ENCODE measurements at regions not wholly inside any gene's neighbourhood (a gene's known extent, or its start where the extent isn't known, plus 50 kb on each side); places are given as distances from the start of the nearest gene placed in this dataset.

GRCh38 chr9:13904311-13904710 lies 409.6 kb downstream of the NFIB start:
- no peaks in the 10 kb centered on the region for H3K36me3 Mint-ChIP-seq
- no peak overlapping the region for H3K4me3 Mint-ChIP-seq
- no peaks in the 10 kb centered on the region for H3K27me3 Mint-ChIP-seq
- no peak overlapping the region for H3K27ac Mint-ChIP-seq
- no peaks in the 10 kb centered on the region for H3K4me1 Mint-ChIP-seq (ENCODE audit: low read depth)
- peaks cover 13% of the 10 kb centered on the region for H3K9me3 Mint-ChIP-seq (ENCODE audit: low read depth)

GRCh38 chr9:13902286-13903066 lies 411.5 kb downstream of the NFIB start:
- H3K4me3 Mint-ChIP-seq = no peak overlapping the region
- H3K4me1 Mint-ChIP-seq (ENCODE audit: low read depth) = no peaks in the 10 kb centered on the region
- H3K27ac Mint-ChIP-seq = no peak overlapping the region
- H3K36me3 Mint-ChIP-seq = no peaks in the 10 kb centered on the region
- peaks cover 9% of the 10 kb centered on the region for H3K9me3 Mint-ChIP-seq (ENCODE audit: low read depth)
- H3K27me3 Mint-ChIP-seq = no peaks in the 10 kb centered on the region

- peaks cover 6% of the 10 kb centered on the region for H3K9me3 Mint-ChIP-seq (ENCODE audit: low read depth)
These were observed 412.8 kb downstream of the NFIB start for GRCh38 chr9:13901176-13901575.

GRCh38 chr9:13900449-13900848 lies 413.5 kb downstream of the NFIB start:
- H3K9me3 Mint-ChIP-seq (ENCODE audit: low read depth) = peaks cover 3% of the 10 kb centered on the region
- no peaks in the 10 kb centered on the region for H3K27me3 Mint-ChIP-seq

More at GRCh38 chr9:13901176-13901575, 412.8 kb downstream of the NFIB start:
- Mint-ChIP-seq H3K4me1 (ENCODE audit: low read depth) (no peaks in the 10 kb centered on the region), H3K27me3 (no peaks in the 10 kb centered on the region), H3K4me3 (no peak overlapping the region), H3K27ac (no peak overlapping the region), H3K36me3 (no peaks in the 10 kb centered on the region)

GRCh38 chr9:13899924-13900323 lies 414.0 kb downstream of the NFIB start:
- Mint-ChIP-seq H3K4me1 (ENCODE audit: low read depth) (no peaks in the 10 kb centered on the region), H3K9me3 (ENCODE audit: low read depth) (peaks cover 3% of the 10 kb centered on the region), H3K4me3 (no peak overlapping the region), H3K27me3 (no peaks in the 10 kb centered on the region), H3K36me3 (no peaks in the 10 kb centered on the region), H3K27ac (no peak overlapping the region)

More at GRCh38 chr9:13900449-13900848, 413.5 kb downstream of the NFIB start:
- no peaks in the 10 kb centered on the region for H3K36me3 Mint-ChIP-seq
- H3K4me1 Mint-ChIP-seq (ENCODE audit: low read depth) = no peaks in the 10 kb centered on the region
- no peak overlapping the region for H3K4me3 Mint-ChIP-seq
- H3K27ac Mint-ChIP-seq = no peak overlapping the region

- no peaks in the 10 kb centered on the region for H3K27me3 Mint-ChIP-seq
- H3K36me3 Mint-ChIP-seq = no peaks in the 10 kb centered on the region
- H3K9me3 Mint-ChIP-seq (ENCODE audit: low read depth) = peaks cover 2% of the 10 kb centered on the region
- H3K4me3 Mint-ChIP-seq = no peak overlapping the region
- no peaks in the 10 kb centered on the region for H3K4me1 Mint-ChIP-seq (ENCODE audit: low read depth)
- H3K27ac Mint-ChIP-seq = no peak overlapping the region
These were observed 415.0 kb downstream of the NFIB start for GRCh38 chr9:13898957-13899356.

- Mint-ChIP-seq H3K4me3 (no peak overlapping the region), H3K27me3 (no peaks in the 10 kb centered on the region), H3K36me3 (no peaks in the 10 kb centered on the region), H3K27ac (no peak overlapping the region), H3K9me3 (ENCODE audit: low read depth) (peaks cover under 1% of the 10 kb centered on the region), H3K4me1 (ENCODE audit: low read depth) (no peaks in the 10 kb centered on the region)
These were observed 416.8 kb downstream of the NFIB start for GRCh38 chr9:13896922-13897835.

GRCh38 chr9:13896047-13896446 lies 417.9 kb downstream of the NFIB start:
- Mint-ChIP-seq H3K36me3 (no peaks in the 10 kb centered on the region), H3K27ac (no peak overlapping the region), H3K9me3 (ENCODE audit: low read depth) (peaks cover 11% of the 10 kb centered on the region)

GRCh38 chr9:13885258-13885657 lies 428.7 kb downstream of the NFIB start:
- H3K27ac Mint-ChIP-seq = no peak overlapping the region
- H3K4me1 Mint-ChIP-seq (ENCODE audit: low read depth) = no peaks in the 10 kb centered on the region
- peaks cover 15% of the 10 kb centered on the region for H3K9me3 Mint-ChIP-seq (ENCODE audit: low read depth)
- H3K36me3 Mint-ChIP-seq = no peaks in the 10 kb centered on the region
- no peaks in the 10 kb centered on the region for H3K27me3 Mint-ChIP-seq
- H3K4me3 Mint-ChIP-seq = no peak overlapping the region

More at GRCh38 chr9:13896047-13896446, 417.9 kb downstream of the NFIB start:
- Mint-ChIP-seq H3K4me3 (no peak overlapping the region), H3K27me3 (no peaks in the 10 kb centered on the region), H3K4me1 (ENCODE audit: low read depth) (no peaks in the 10 kb centered on the region)

- H3K27me3 Mint-ChIP-seq = peaks cover 3% of the 10 kb centered on the region
- peaks cover 5% of the 10 kb centered on the region for H3K9me3 Mint-ChIP-seq (ENCODE audit: low read depth)
- H3K27ac Mint-ChIP-seq = no peak overlapping the region
- H3K4me3 Mint-ChIP-seq = no peak overlapping the region
- H3K4me1 Mint-ChIP-seq (ENCODE audit: low read depth) = no peaks in the 10 kb centered on the region
- H3K36me3 Mint-ChIP-seq = no peaks in the 10 kb centered on the region
These were observed 434.0 kb downstream of the NFIB start for GRCh38 chr9:13879981-13880380.

- no peaks in the 10 kb centered on the region for H3K4me1 Mint-ChIP-seq (ENCODE audit: low read depth)
- H3K27ac Mint-ChIP-seq = no peak overlapping the region
- peaks cover 3% of the 10 kb centered on the region for H3K27me3 Mint-ChIP-seq
- H3K36me3 Mint-ChIP-seq = no peaks in the 10 kb centered on the region
- H3K9me3 Mint-ChIP-seq (ENCODE audit: low read depth) = peaks cover 4% of the 10 kb centered on the region
- no peak overlapping the region for H3K4me3 Mint-ChIP-seq
These were observed 434.9 kb downstream of the NFIB start for GRCh38 chr9:13879011-13879410.

GRCh38 chr9:13878241-13878711 lies 435.7 kb downstream of the NFIB start:
- H3K9me3 Mint-ChIP-seq (ENCODE audit: low read depth) = peaks cover 4% of the 10 kb centered on the region
- H3K27me3 Mint-ChIP-seq = peaks cover 3% of the 10 kb centered on the region
- no peak overlapping the region for H3K27ac Mint-ChIP-seq
- no peak overlapping the region for H3K4me3 Mint-ChIP-seq
- no peaks in the 10 kb centered on the region for H3K4me1 Mint-ChIP-seq (ENCODE audit: low read depth)
- H3K36me3 Mint-ChIP-seq = no peaks in the 10 kb centered on the region

- Mint-ChIP-seq H3K27me3 (peaks cover 3% of the 10 kb centered on the region), H3K36me3 (no peaks in the 10 kb centered on the region), H3K4me1 (ENCODE audit: low read depth) (no peaks in the 10 kb centered on the region), H3K27ac (no peak overlapping the region), H3K9me3 (ENCODE audit: low read depth) (peaks cover 4% of the 10 kb centered on the region), H3K4me3 (no peak overlapping the region)
These were observed 437.2 kb downstream of the NFIB start for GRCh38 chr9:13876741-13877140.

GRCh38 chr9:13873203-13873602 lies 440.7 kb downstream of the NFIB start:
- Mint-ChIP-seq H3K27me3 (peaks cover 3% of the 10 kb centered on the region), H3K36me3 (no peaks in the 10 kb centered on the region), H3K27ac (no peak overlapping the region), H3K4me3 (no peak overlapping the region), H3K4me1 (ENCODE audit: low read depth) (no peaks in the 10 kb centered on the region), H3K9me3 (ENCODE audit: low read depth) (peaks cover 7% of the 10 kb centered on the region)

GRCh38 chr9:13868336-13868735 lies 445.6 kb downstream of the NFIB start:
- Mint-ChIP-seq H3K27me3 (no peaks in the 10 kb centered on the region), H3K27ac (no peak overlapping the region), H3K36me3 (no peaks in the 10 kb centered on the region), H3K9me3 (ENCODE audit: low read depth) (peaks cover 4% of the 10 kb centered on the region), H3K4me3 (no peak overlapping the region), H3K4me1 (ENCODE audit: low read depth) (no peaks in the 10 kb centered on the region)
